HG03066 (cell line): ENCODE measurements at regions not wholly inside any gene's neighbourhood (a gene's known extent, or its start where the extent isn't known, plus 50 kb on each side); places are given as distances from the start of the nearest gene placed in this dataset.
"Not testable (repeated sequence)": the region's sequence is repeated elsewhere in the genome, so short reads cannot be mapped to it uniquely, and the experiment has no call there.

Experiments
- ATAC-seq: cut with Tn5 transposase; IDR thresholded peaks from one replicate; pipeline ENCODE4 v1.9.1; 2021; ENCODE audit warnings: low read depth; ENCODE audit not compliant: unreplicated experiment

- ATAC-seq: no peak
Measured at GRCh38 chr5:23105021-23105420, 251.9 kb upstream of the CDH12 start.

- ATAC-seq: no peak
Measured at GRCh38 chr5:23103566-23103965, 250.4 kb upstream of the CDH12 start.

GRCh38 chr5:23095418-23095817 is 242.3 kb upstream of the CDH12 start:
- not testable (repeated sequence) for ATAC-seq

GRCh38 chr5:23089286-23089685 is 236.1 kb upstream of the CDH12 start:
- no peak for ATAC-seq

GRCh38 chr5:23084815-23085214 is 231.7 kb upstream of the CDH12 start:
- no peak for ATAC-seq

GRCh38 chr5:23072179-23072578 is 219.0 kb upstream of the CDH12 start:
- no peak for ATAC-seq

- ATAC-seq: peak; percentile 69
Measured at GRCh38 chr5:23071682-23072081, 218.5 kb upstream of the CDH12 start.

GRCh38 chr5:23064710-23065109 is 211.6 kb upstream of the CDH12 start:
- no peak for ATAC-seq

GRCh38 chr5:23053846-23054245 is 200.7 kb upstream of the CDH12 start:
- no peak for ATAC-seq

GRCh38 chr5:23042226-23042625 is 189.1 kb upstream of the CDH12 start:
- no peak for ATAC-seq

GRCh38 chr5:23035555-23036090 is 182.5 kb upstream of the CDH12 start:
- no peak for ATAC-seq

GRCh38 chr5:23033864-23034263 is 180.7 kb upstream of the CDH12 start:
- ATAC-seq: no peak

GRCh38 chr5:23029290-23029689 is 176.1 kb upstream of the CDH12 start:
- no peak for ATAC-seq

GRCh38 chr5:23028445-23029021 is 175.4 kb upstream of the CDH12 start:
- no peak for ATAC-seq

- ATAC-seq: no peak
Measured at GRCh38 chr5:23027830-23028229, 174.7 kb upstream of the CDH12 start.

- ATAC-seq: no peak
Measured at GRCh38 chr5:23027331-23027730, 174.2 kb upstream of the CDH12 start.

- ATAC-seq: no peak
Measured at GRCh38 chr5:23026252-23027170, 173.4 kb upstream of the CDH12 start.

GRCh38 chr5:23025629-23026233 is 172.6 kb upstream of the CDH12 start:
- no peak for ATAC-seq

- no peak for ATAC-seq
Measured at GRCh38 chr5:23024470-23024869, 171.3 kb upstream of the CDH12 start.

GRCh38 chr5:23014825-23015224 is 161.7 kb upstream of the CDH12 start:
- no peak for ATAC-seq

- no peak for ATAC-seq
Measured at GRCh38 chr5:23014266-23014665, 161.1 kb upstream of the CDH12 start.
